Lower leg skin (tissue), 3 donors: ENCODE measurements at regions not wholly inside any gene's neighbourhood (a gene's known extent, or its start where the extent isn't known, plus 50 kb on each side); places are given as distances from the start of the nearest gene placed in this dataset.

ENCODE experiments used
- CTCF ChIP-seq, 3 donors: fragments of 450-650 bp; IDR thresholded peaks; one replicate each; pipeline ENCODE4 v1.5.1; 2016; ENCODE audit warnings: antibody characterized with exemption in 3 of 3, mild to moderate bottlenecking in 3 of 3, moderate library complexity in 2 of 3
- POLR2A ChIP-seq, 2 donors: fragments of 450-650 bp; IDR thresholded peaks; one replicate each; pipeline ENCODE4 v1.6.1; 2016 to 2017; ENCODE audit warnings: antibody characterized with exemption in 2 of 2, mild to moderate bottlenecking in 1 of 2, moderate library complexity in 1 of 2

- TF ChIP-seq POLR2A (IDR thresholded peaks at IDR 0.05) (no peak), CTCF (IDR thresholded peaks at IDR 0.05) (no peak)
These were observed 74.8 kb upstream of the MBOAT1 start for GRCh38 chr6:20286968-20287565.
